Hepatocyte (in vitro differentiated cells): ENCODE measurements at regions not wholly inside any gene's neighbourhood (a gene's known extent, or its start where the extent isn't known, plus 50 kb on each side); places are given as distances from the start of the nearest gene placed in this dataset.

Source experiments
- DNase-seq: peaks from one replicate; pipeline ENCODE4 v3.0.0-alpha.2; 2016; ENCODE audit warnings: low spot score
- H2AFZ ChIP-seq: fragments of 200-600 bp; sonication (generic); 2 replicates; pipeline ENCODE4 v1.6.0; 2016; ENCODE audit warnings: antibody characterized with exemption, mild to moderate bottlenecking
- H3K27ac ChIP-seq: fragments of 200-600 bp; sonication (generic); 2 replicates; pipeline ENCODE4 v1.5.1; 2016; ENCODE audit warnings: mild to moderate bottlenecking
- H3K27me3 ChIP-seq: fragments of 200-600 bp; sonication (generic); 2 replicates; pipeline ENCODE4 v1.6.1; 2016
- H3K36me3 ChIP-seq: fragments of 200-600 bp; sonication (generic); replicated peaks from 2 replicates; pipeline ENCODE4 v1.5.1; 2016; ENCODE audit warnings: low read depth; ENCODE audit not compliant: insufficient read depth
- H3K4me1 ChIP-seq: fragments of 200-600 bp; sonication (generic); 2 replicates; pipeline ENCODE4 v1.5.1; 2016; ENCODE audit warnings: mild to moderate bottlenecking, moderate library complexity; ENCODE audit not compliant: insufficient read depth
- H3K4me2 ChIP-seq: fragments of 200-600 bp; sonication (generic); 2 replicates; pipeline ENCODE4 v1.6.0; 2016
- H3K4me3 ChIP-seq: fragments of 200-600 bp; sonication (generic); 2 replicates; pipeline ENCODE4 v1.5.1; 2016; ENCODE audit warnings: mild to moderate bottlenecking
- H3K79me2 ChIP-seq: fragments of 200-600 bp; sonication (generic); 2 replicates; pipeline ENCODE4 v1.6.0; 2017; ENCODE audit warnings: mild to moderate bottlenecking
- H3K9me2 ChIP-seq: fragments of 200-600 bp; sonication (generic); replicated peaks from 2 replicates; pipeline ENCODE4 v1.6.0; 2017; ENCODE audit warnings: mild to moderate bottlenecking; ENCODE audit not compliant: insufficient read depth
- H3K9me3 ChIP-seq: fragments of 200-600 bp; sonication (generic); 2 replicates; pipeline ENCODE4 v1.5.1; 2016; ENCODE audit warnings: low read depth, mild to moderate bottlenecking
- H4K20me1 ChIP-seq: fragments of 200-600 bp; sonication (generic); 2 replicates; pipeline ENCODE4 v1.6.0; 2016; ENCODE audit warnings: mild to moderate bottlenecking; ENCODE audit not compliant: insufficient read depth, poor library complexity, severe bottlenecking
- CTCF ChIP-seq: fragments of 200-600 bp; sonication (generic); IDR thresholded peaks from 2 replicates; pipeline ENCODE4 v1.5.1; 2016; ENCODE audit warnings: antibody characterized with exemption, mild to moderate bottlenecking; ENCODE audit not compliant: poor library complexity
- EZH2 ChIP-seq: fragments of 200-600 bp; sonication (generic); IDR thresholded peaks from 2 replicates; pipeline ENCODE4 v1.6.1; 2016; ENCODE audit warnings: antibody characterized with exemption, mild to moderate bottlenecking, borderline replicate concordance
- EZH2phosphoT487 ChIP-seq: fragments of 200-600 bp; sonication (generic); IDR thresholded peaks from one replicate; pipeline ENCODE4 v1.6.1; 2018; ENCODE audit warnings: antibody characterized with exemption, mild to moderate bottlenecking, low read depth, moderate library complexity; ENCODE audit not compliant: unreplicated experiment, severe bottlenecking
- WGBS: methylation state at CpG from one replicate; pipeline ENCODE4 v1.1.6; 2016; ENCODE audit warnings: low lambda C conversion rate; ENCODE audit errors: missing lambda C conversion rate; 5-methylcytosine and 5-hydroxymethylcytosine counted together

- H4K20me1 ChIP-seq, result no peaks in the 10 kb centered on the region
- H3K79me2 ChIP-seq, result no peaks in the 10 kb centered on the region
- H3K4me2 ChIP-seq, result no peak overlapping the region
- no peak overlapping the region for H3K27ac ChIP-seq
- no peaks in the 10 kb centered on the region for H3K36me3 ChIP-seq
- no peak overlapping the region for H2AFZ ChIP-seq
- TF ChIP-seq CTCF (no peak), EZH2phosphoT487 (no peak), EZH2 (no peak)
- no peaks in the 10 kb centered on the region for H3K9me3 ChIP-seq
- no peaks in the 10 kb centered on the region for H3K27me3 ChIP-seq
- H3K4me3 ChIP-seq, result no peak overlapping the region
- no peaks in the 10 kb centered on the region for H3K9me2 ChIP-seq
- DNase-seq, result no peak
- H3K4me1 ChIP-seq, result no peaks in the 10 kb centered on the region
- 73% methylated on average over 16 of the region's 16 CpGs for WGBS
Observed at GRCh38 chr3:56915966-56916586, 114.3 kb upstream of the ARHGEF3 start.

- H3K9me2 ChIP-seq, result no peaks in the 10 kb centered on the region
- 95% methylated on average over 3 of the region's 3 CpGs for WGBS
- no peak for TF ChIP-seq EZH2
- no peak for TF ChIP-seq CTCF
- no peak for TF ChIP-seq EZH2phosphoT487
- H3K4me2 ChIP-seq, result no peak overlapping the region
- no peak overlapping the region for H2AFZ ChIP-seq
- H3K79me2 ChIP-seq, result no peaks in the 10 kb centered on the region
- H3K27me3 ChIP-seq, result no peaks in the 10 kb centered on the region
- no peak for DNase-seq
- no peaks in the 10 kb centered on the region for H4K20me1 ChIP-seq
- H3K4me1 ChIP-seq, result no peaks in the 10 kb centered on the region
- H3K4me3 ChIP-seq, result no peak overlapping the region
- no peaks in the 10 kb centered on the region for H3K36me3 ChIP-seq
- H3K27ac ChIP-seq, result no peak overlapping the region
- no peaks in the 10 kb centered on the region for H3K9me3 ChIP-seq
Observed at GRCh38 chr3:56914646-56915045, 112.9 kb upstream of the ARHGEF3 start.

GRCh38 chr3:56911363-56911762 is 109.6 kb upstream of the ARHGEF3 start:
- Histone ChIP-seq H3K4me2 (no peak overlapping the region), H3K27me3 (no peaks in the 10 kb centered on the region), H3K4me1 (no peaks in the 10 kb centered on the region), H3K9me3 (no peaks in the 10 kb centered on the region), H3K36me3 (no peaks in the 10 kb centered on the region), H3K9me2 (no peaks in the 10 kb centered on the region), H3K27ac (no peak overlapping the region), H3K79me2 (no peaks in the 10 kb centered on the region), H2AFZ (no peak overlapping the region), H3K4me3 (no peak overlapping the region), H4K20me1 (no peaks in the 10 kb centered on the region)
- WGBS, result 79% methylated on average over 8 of the region's 8 CpGs
- no peak for TF ChIP-seq EZH2phosphoT487
- no peak for TF ChIP-seq CTCF
- no peak for TF ChIP-seq EZH2
- DNase-seq, result no peak

GRCh38 chr3:56909349-56909748 is 107.6 kb upstream of the ARHGEF3 start:
- WGBS, result 82% methylated on average over 6 of the region's 6 CpGs
- no peaks in the 10 kb centered on the region for H3K36me3 ChIP-seq
- TF ChIP-seq CTCF (no peak), EZH2 (no peak), EZH2phosphoT487 (no peak)
- H3K79me2 ChIP-seq, result no peaks in the 10 kb centered on the region
- H3K27me3 ChIP-seq, result no peaks in the 10 kb centered on the region
- H3K9me3 ChIP-seq, result no peaks in the 10 kb centered on the region
- H3K4me3 ChIP-seq, result no peak overlapping the region
- H3K27ac ChIP-seq, result no peak overlapping the region
- no peaks in the 10 kb centered on the region for H4K20me1 ChIP-seq
- no peak for DNase-seq
- no peaks in the 10 kb centered on the region for H3K9me2 ChIP-seq
- peaks cover 2% of the 10 kb centered on the region for H3K4me1 ChIP-seq
- H2AFZ ChIP-seq, result no peak overlapping the region
- H3K4me2 ChIP-seq, result no peak overlapping the region
